HG02938 (cell line): ENCODE measurements at regions not wholly inside any gene's neighbourhood (a gene's known extent, or its start where the extent isn't known, plus 50 kb on each side); places are given as distances from the start of the nearest gene placed in this dataset.

ENCODE experiments used
- ATAC-seq: cut with Tn5 transposase; IDR thresholded peaks from one replicate; pipeline ENCODE4 v1.9.1; 2021; ENCODE audit warnings: mild to moderate bottlenecking, moderate library complexity; ENCODE audit not compliant: unreplicated experiment

- ATAC-seq: no peak
These were observed 539.2 kb downstream of the ETS1 start for GRCh38 chr11:128048121-128048520.

GRCh38 chr11:128047026-128047425, 540.3 kb downstream of the ETS1 start:
- no peak for ATAC-seq

- no peak for ATAC-seq
These were observed 541.1 kb downstream of the ETS1 start for GRCh38 chr11:128046213-128046612.

GRCh38 chr11:128045094-128045725, 542.1 kb downstream of the ETS1 start:
- ATAC-seq: no peak

- ATAC-seq: no peak
These were observed 545.0 kb downstream of the ETS1 start for GRCh38 chr11:128042290-128042751.

- no peak for ATAC-seq
These were observed 546.8 kb downstream of the ETS1 start for GRCh38 chr11:128040603-128041002.

- ATAC-seq: peak; percentile 90
These were observed 548.0 kb downstream of the ETS1 start for GRCh38 chr11:128039140-128040021.

GRCh38 chr11:128036556-128037093, 550.7 kb downstream of the ETS1 start:
- no peak for ATAC-seq

- ATAC-seq: no peak
These were observed 551.4 kb downstream of the ETS1 start for GRCh38 chr11:128036006-128036405.

GRCh38 chr11:128031538-128032134, 555.7 kb downstream of the ETS1 start:
- peak; percentile 91 for ATAC-seq

- ATAC-seq: no peak
These were observed 558.1 kb downstream of the ETS1 start for GRCh38 chr11:128029219-128029722.

- ATAC-seq: no peak
These were observed 560.8 kb downstream of the ETS1 start for GRCh38 chr11:128026596-128026995.

GRCh38 chr11:128022761-128023160, 564.6 kb downstream of the ETS1 start:
- ATAC-seq: no peak

GRCh38 chr11:128022007-128022368, 565.4 kb downstream of the ETS1 start:
- ATAC-seq: no peak

- no peak for ATAC-seq
These were observed 565.9 kb downstream of the ETS1 start for GRCh38 chr11:128021349-128022006.

- no peak for ATAC-seq
These were observed 568.7 kb downstream of the ETS1 start for GRCh38 chr11:128018692-128019091.

GRCh38 chr11:128005562-128005961, 581.8 kb downstream of the ETS1 start:
- no peak for ATAC-seq

GRCh38 chr11:127998421-127998820, 588.9 kb downstream of the ETS1 start:
- ATAC-seq: no peak

GRCh38 chr11:127997594-127997993, 589.8 kb downstream of the ETS1 start:
- no peak for ATAC-seq

- no peak for ATAC-seq
These were observed 590.5 kb downstream of the ETS1 start for GRCh38 chr11:127996825-127997224.

- no peak for ATAC-seq
These were observed 591.4 kb downstream of the ETS1 start for GRCh38 chr11:127995921-127996320.
